H1 (cell line): ENCODE measurements at regions not wholly inside any gene's neighbourhood (a gene's known extent, or its start where the extent isn't known, plus 50 kb on each side); places are given as distances from the start of the nearest gene placed in this dataset.

Experiments
- POLR2AphosphoS5 ChIP-seq: IDR thresholded peaks from 2 replicates; pipeline ENCODE4 v1.6.1; 2011; ENCODE audit warnings: low read depth, low read length
- SAP30 ChIP-seq: fragments of 300-600 bp; sonication (generic); IDR thresholded peaks from 2 replicates; pipeline ENCODE4 v1.7.1; 2012; ENCODE audit warnings: low read length, moderate library complexity, mild to moderate bottlenecking, inconsistent platforms; ENCODE audit not compliant: insufficient read depth, insufficient replicate concordance
- SIX5 ChIP-seq: IDR thresholded peaks from 2 replicates; pipeline ENCODE4 v1.6.1; 2011; ENCODE audit warnings: mild to moderate bottlenecking, low read depth, low read length
- TAF7 ChIP-seq: optimal IDR thresholded peaks from 2 replicates; pipeline ENCODE3; 2011; ENCODE audit warnings: low read depth, mild to moderate bottlenecking, inconsistent platforms, low read length, moderate library complexity, borderline replicate concordance
- TF ChIP-seq, protein P1 (sequence below): fragments of 300-600 bp; sonication (generic); IDR thresholded peaks from 2 replicates; pipeline ENCODE4 v1.7.1; 2012; ENCODE audit warnings: low read length, moderate library complexity, mild to moderate bottlenecking, inconsistent platforms; ENCODE audit not compliant: insufficient replicate concordance

- TF ChIP-seq, protein P1, sequence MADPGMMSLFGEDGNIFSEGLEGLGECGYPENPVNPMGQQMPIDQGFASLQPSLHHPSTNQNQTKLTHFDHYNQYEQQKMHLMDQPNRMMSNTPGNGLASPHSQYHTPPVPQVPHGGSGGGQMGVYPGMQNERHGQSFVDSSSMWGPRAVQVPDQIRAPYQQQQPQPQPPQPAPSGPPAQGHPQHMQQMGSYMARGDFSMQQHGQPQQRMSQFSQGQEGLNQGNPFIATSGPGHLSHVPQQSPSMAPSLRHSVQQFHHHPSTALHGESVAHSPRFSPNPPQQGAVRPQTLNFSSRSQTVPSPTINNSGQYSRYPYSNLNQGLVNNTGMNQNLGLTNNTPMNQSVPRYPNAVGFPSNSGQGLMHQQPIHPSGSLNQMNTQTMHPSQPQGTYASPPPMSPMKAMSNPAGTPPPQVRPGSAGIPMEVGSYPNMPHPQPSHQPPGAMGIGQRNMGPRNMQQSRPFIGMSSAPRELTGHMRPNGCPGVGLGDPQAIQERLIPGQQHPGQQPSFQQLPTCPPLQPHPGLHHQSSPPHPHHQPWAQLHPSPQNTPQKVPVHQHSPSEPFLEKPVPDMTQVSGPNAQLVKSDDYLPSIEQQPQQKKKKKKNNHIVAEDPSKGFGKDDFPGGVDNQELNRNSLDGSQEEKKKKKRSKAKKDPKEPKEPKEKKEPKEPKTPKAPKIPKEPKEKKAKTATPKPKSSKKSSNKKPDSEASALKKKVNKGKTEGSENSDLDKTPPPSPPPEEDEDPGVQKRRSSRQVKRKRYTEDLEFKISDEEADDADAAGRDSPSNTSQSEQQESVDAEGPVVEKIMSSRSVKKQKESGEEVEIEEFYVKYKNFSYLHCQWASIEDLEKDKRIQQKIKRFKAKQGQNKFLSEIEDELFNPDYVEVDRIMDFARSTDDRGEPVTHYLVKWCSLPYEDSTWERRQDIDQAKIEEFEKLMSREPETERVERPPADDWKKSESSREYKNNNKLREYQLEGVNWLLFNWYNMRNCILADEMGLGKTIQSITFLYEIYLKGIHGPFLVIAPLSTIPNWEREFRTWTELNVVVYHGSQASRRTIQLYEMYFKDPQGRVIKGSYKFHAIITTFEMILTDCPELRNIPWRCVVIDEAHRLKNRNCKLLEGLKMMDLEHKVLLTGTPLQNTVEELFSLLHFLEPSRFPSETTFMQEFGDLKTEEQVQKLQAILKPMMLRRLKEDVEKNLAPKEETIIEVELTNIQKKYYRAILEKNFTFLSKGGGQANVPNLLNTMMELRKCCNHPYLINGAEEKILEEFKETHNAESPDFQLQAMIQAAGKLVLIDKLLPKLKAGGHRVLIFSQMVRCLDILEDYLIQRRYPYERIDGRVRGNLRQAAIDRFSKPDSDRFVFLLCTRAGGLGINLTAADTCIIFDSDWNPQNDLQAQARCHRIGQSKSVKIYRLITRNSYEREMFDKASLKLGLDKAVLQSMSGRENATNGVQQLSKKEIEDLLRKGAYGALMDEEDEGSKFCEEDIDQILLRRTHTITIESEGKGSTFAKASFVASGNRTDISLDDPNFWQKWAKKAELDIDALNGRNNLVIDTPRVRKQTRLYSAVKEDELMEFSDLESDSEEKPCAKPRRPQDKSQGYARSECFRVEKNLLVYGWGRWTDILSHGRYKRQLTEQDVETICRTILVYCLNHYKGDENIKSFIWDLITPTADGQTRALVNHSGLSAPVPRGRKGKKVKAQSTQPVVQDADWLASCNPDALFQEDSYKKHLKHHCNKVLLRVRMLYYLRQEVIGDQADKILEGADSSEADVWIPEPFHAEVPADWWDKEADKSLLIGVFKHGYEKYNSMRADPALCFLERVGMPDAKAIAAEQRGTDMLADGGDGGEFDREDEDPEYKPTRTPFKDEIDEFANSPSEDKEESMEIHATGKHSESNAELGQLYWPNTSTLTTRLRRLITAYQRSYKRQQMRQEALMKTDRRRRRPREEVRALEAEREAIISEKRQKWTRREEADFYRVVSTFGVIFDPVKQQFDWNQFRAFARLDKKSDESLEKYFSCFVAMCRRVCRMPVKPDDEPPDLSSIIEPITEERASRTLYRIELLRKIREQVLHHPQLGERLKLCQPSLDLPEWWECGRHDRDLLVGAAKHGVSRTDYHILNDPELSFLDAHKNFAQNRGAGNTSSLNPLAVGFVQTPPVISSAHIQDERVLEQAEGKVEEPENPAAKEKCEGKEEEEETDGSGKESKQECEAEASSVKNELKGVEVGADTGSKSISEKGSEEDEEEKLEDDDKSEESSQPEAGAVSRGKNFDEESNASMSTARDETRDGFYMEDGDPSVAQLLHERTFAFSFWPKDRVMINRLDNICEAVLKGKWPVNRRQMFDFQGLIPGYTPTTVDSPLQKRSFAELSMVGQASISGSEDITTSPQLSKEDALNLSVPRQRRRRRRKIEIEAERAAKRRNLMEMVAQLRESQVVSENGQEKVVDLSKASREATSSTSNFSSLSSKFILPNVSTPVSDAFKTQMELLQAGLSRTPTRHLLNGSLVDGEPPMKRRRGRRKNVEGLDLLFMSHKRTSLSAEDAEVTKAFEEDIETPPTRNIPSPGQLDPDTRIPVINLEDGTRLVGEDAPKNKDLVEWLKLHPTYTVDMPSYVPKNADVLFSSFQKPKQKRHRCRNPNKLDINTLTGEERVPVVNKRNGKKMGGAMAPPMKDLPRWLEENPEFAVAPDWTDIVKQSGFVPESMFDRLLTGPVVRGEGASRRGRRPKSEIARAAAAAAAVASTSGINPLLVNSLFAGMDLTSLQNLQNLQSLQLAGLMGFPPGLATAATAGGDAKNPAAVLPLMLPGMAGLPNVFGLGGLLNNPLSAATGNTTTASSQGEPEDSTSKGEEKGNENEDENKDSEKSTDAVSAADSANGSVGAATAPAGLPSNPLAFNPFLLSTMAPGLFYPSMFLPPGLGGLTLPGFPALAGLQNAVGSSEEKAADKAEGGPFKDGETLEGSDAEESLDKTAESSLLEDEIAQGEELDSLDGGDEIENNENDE, result no peak
- no peak for TF ChIP-seq TAF7
- TF ChIP-seq SIX5, result no peak
- no peak for TF ChIP-seq SAP30
- no peak for TF ChIP-seq POLR2AphosphoS5
These were observed 184.9 kb downstream of the SMC2 start (continued) for GRCh38 chr9:104278929-104279496.
